ENCODE measurements at regions not wholly inside any gene's neighbourhood (a gene's known extent, or its start where the extent isn't known, plus 50 kb on each side); places are given as distances from the start of the nearest gene placed in this dataset.

DNA sequence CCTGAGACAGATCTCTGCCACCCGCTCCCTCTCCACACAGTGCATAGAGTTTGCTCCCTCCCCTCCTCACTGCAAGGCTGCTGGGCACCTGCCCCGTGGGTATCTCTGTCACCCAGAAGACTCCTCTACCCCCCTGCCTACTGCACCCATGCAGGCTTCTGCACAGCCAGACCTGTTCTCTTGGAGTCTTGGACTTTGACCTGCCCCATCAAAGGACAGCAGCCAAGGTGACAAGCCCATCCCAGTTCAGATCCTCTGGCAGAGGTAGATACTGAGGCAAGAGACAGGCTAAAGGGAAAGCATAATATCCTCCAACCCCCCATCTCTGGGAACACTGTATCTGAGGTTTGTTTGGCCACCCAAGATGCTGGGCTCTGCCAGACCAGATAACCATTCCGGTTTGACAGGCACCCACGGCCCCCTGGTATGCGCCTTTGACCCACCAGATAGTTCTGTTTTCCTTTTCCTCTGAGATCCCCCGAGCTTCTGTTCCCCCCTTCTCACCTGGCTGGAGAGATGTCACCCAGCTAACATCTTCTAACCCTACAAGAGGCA lies 239.6 kb downstream of the SOX9 start:
- H3K36me3 ChIP-seq (ENCODE audit: control insufficient read depth, insufficient read depth, low read length), result no peaks in the 10 kb centered on the region
- WGBS (ENCODE audit: insufficient coverage, insufficient read length), result no CpG with 5 or more reads among the region's 6 CpGs
- no peak overlapping the region for H3K27ac ChIP-seq (ENCODE audit: low read length)
- H3K27me3 ChIP-seq (ENCODE audit: control insufficient read depth, insufficient read depth, low read length), result no peaks in the 10 kb centered on the region
- H3K4me1 ChIP-seq (ENCODE audit: control insufficient read depth, insufficient read depth, low read length), result no peaks in the 10 kb centered on the region; the same call in 1 of the 2 replicates
- DNase-seq (ENCODE audit: low read depth, low spot score), result no peak
- no peak overlapping the region for H3K4me3 ChIP-seq (ENCODE audit: low read length)
- no peaks in the 10 kb centered on the region for H3K9me3 ChIP-seq (ENCODE audit: control insufficient read depth, insufficient read depth, low read length)

DNA sequence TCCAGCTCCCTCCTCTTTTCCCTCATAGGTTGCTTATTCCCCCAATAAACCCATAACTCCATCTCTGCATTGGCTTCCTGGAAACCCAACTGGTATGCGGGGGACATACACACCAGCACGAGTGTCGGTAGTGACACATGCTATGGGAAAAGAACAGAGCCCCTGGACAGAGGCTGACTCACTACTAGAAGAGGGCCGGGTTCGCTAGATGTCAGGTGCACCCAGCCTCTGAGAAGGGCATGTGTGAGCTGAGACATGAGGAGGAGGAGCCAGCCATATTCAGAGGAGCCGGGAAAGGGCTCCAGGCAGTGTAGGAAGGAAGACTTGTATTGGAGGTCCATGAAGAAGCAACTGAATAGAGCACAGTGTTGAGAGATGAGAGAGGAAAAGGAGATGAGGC lies 241.1 kb downstream of the SOX9 start:
- H3K4me1 ChIP-seq (ENCODE audit: control insufficient read depth, insufficient read depth, low read length), result no peaks in the 10 kb centered on the region; the same call in 1 of the 2 replicates
- H3K4me3 ChIP-seq (ENCODE audit: low read length), result no peak overlapping the region
- H3K9me3 ChIP-seq (ENCODE audit: control insufficient read depth, insufficient read depth, low read length), result no peaks in the 10 kb centered on the region
- no peak for DNase-seq (ENCODE audit: low read depth, low spot score)
- H3K36me3 ChIP-seq (ENCODE audit: control insufficient read depth, insufficient read depth, low read length), result no peaks in the 10 kb centered on the region
- WGBS (ENCODE audit: insufficient coverage, insufficient read length), result no CpG with 5 or more reads among the region's 6 CpGs
- no peak overlapping the region for H3K27ac ChIP-seq (ENCODE audit: low read length)
- H3K27me3 ChIP-seq (ENCODE audit: control insufficient read depth, insufficient read depth, low read length), result no peaks in the 10 kb centered on the region

DNA sequence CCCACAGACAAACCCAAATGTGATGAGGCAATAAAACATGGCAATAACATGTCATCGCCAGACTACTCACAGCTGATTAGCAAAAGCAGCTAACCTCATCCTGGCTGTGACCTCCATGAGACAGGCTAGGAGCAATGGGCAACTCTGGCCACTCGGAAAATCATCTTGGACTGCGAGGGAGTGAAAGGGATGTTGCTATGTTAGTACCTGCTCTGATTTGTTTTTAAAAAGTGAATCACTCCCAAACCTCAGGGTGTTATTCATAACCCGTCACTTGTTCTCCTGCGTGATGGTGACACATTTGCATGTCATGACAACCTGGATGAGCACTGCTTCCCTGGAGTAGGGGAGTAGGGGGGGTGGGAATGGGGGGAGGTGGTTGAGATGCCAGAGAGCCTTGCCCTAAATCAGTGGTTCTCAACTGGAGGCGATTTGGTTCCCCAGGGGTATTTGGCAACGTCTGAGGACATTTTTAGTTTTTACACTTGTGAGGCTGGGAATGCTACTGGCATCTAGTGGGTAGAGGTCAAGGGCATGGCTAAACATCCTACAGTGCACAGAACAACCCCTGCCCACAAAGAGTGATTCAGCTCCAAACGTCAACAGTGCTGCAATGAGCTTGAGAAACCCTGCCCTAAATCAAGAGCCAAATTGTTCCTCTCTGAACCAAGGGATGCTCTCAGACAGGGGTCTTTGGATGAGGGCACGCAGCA lies 241.7 kb downstream of the SOX9 start:
- Histone ChIP-seq H3K27me3 (ENCODE audit: control insufficient read depth, insufficient read depth, low read length) (no peaks in the 10 kb centered on the region), H3K4me1 (ENCODE audit: control insufficient read depth, insufficient read depth, low read length) (no peaks in the 10 kb centered on the region; the same call in 1 of the 2 replicates), H3K27ac (ENCODE audit: low read length) (no peak overlapping the region), H3K4me3 (ENCODE audit: low read length) (no peak overlapping the region), H3K36me3 (ENCODE audit: control insufficient read depth, insufficient read depth, low read length) (no peaks in the 10 kb centered on the region), H3K9me3 (ENCODE audit: control insufficient read depth, insufficient read depth, low read length) (no peaks in the 10 kb centered on the region)
- WGBS (ENCODE audit: insufficient coverage, insufficient read length), result no CpG with 5 or more reads among the region's 9 CpGs
- DNase-seq (ENCODE audit: low read depth, low spot score), result no peak

DNA sequence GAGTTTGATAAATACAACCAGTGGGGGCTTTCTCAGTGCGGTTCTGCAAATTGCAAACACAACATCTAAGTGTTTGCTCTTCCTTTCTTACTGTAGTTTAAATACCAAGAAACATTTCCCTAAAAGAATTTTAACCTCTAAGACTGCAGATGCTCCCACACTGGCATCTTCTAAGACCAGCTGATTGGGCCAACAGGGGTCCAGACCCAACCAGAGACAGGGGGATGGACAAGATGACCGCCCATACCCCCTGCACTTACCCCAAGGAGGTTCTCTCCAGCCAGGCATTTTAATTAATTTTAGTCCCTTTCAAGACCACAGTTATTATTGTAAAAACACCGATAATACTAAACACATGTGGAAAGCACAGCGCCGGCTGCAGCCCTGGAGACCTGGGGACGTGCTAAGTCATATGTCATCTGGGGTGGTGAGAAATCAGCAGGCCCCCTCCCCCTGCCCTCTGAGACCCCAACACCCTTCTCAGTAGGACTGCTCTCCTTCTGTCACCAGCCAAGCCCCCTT lies 242.3 kb downstream of the SOX9 start:
- no peak for DNase-seq (ENCODE audit: low read depth, low spot score)
- no CpG with 5 or more reads among the region's 6 CpGs for WGBS (ENCODE audit: insufficient coverage, insufficient read length)
- H3K27me3 ChIP-seq (ENCODE audit: control insufficient read depth, insufficient read depth, low read length), result no peaks in the 10 kb centered on the region
- H3K4me1 ChIP-seq (ENCODE audit: control insufficient read depth, insufficient read depth, low read length), result no peaks in the 10 kb centered on the region; the same call in 1 of the 2 replicates
- no peaks in the 10 kb centered on the region for H3K36me3 ChIP-seq (ENCODE audit: control insufficient read depth, insufficient read depth, low read length)
- no peak overlapping the region for H3K4me3 ChIP-seq (ENCODE audit: low read length)
- no peaks in the 10 kb centered on the region for H3K9me3 ChIP-seq (ENCODE audit: control insufficient read depth, insufficient read depth, low read length)
- no peak overlapping the region for H3K27ac ChIP-seq (ENCODE audit: low read length)

DNA sequence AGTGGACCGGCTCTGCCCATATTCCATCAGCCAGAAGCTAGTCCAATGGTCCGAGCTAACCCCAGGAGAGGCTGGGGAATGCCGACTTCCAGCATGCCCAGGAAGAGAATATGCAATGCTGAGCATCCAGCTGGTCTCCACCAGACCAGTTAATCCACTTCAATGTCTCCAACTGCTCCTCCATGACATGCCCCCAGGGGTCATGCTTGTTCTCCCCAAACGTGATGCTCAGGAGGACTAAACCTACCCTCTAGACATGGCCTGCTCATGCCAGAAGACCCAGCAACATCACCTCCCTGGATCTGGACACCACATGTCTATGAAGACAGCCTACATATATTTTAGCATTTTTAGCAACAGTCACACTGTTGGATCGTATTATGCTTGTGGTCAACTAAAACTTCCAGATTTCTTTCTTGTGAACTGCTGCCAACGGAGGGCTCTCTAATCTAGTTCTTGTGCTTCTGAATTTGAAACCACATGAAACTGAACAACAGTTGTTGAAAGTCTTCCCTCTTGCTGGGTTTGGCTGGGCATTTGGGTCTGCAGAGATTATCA lies 245.1 kb downstream of the SOX9 start:
- H3K4me1 ChIP-seq (ENCODE audit: control insufficient read depth, insufficient read depth, low read length), result no peaks in the 10 kb centered on the region
- no peaks in the 10 kb centered on the region for H3K27me3 ChIP-seq (ENCODE audit: control insufficient read depth, insufficient read depth, low read length)
- WGBS (ENCODE audit: insufficient coverage, insufficient read length), result no CpG with 5 or more reads among the region's 6 CpGs
- no peak overlapping the region for H3K4me3 ChIP-seq (ENCODE audit: low read length)
- H3K27ac ChIP-seq (ENCODE audit: low read length), result no peak overlapping the region
- no peaks in the 10 kb centered on the region for H3K9me3 ChIP-seq (ENCODE audit: control insufficient read depth, insufficient read depth, low read length)
- DNase-seq (ENCODE audit: low read depth, low spot score), result no peak
- no peaks in the 10 kb centered on the region for H3K36me3 ChIP-seq (ENCODE audit: control insufficient read depth, insufficient read depth, low read length)

DNA sequence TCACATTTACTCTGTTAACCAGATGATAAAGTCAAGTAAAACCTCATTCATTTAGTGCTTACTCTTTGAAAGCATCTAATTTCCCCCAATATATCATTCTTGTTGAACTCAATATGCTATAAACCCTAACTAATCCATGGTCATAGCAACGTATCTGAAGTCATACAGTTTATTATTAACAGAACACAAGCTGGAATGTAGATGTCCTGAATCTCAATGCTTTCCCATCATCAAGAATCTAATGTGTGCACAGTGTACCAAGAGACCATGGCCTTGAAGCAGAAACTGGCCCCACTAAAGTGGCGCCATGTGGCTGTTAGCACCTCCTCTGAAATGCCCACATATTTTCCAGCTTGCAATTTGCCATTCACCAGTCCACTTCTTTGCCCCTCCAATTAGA lies 245.8 kb downstream of the SOX9 start:
- Histone ChIP-seq H3K27me3 (ENCODE audit: control insufficient read depth, insufficient read depth, low read length) (no peaks in the 10 kb centered on the region), H3K36me3 (ENCODE audit: control insufficient read depth, insufficient read depth, low read length) (no peaks in the 10 kb centered on the region), H3K4me3 (ENCODE audit: low read length) (no peak overlapping the region), H3K27ac (ENCODE audit: low read length) (no peak overlapping the region), H3K9me3 (ENCODE audit: control insufficient read depth, insufficient read depth, low read length) (no peaks in the 10 kb centered on the region), H3K4me1 (ENCODE audit: control insufficient read depth, insufficient read depth, low read length) (no peaks in the 10 kb centered on the region)
- DNase-seq (ENCODE audit: low read depth, low spot score), result no peak
- WGBS (ENCODE audit: insufficient coverage, insufficient read length), result no CpG with 5 or more reads among the region's 2 CpGs

DNA sequence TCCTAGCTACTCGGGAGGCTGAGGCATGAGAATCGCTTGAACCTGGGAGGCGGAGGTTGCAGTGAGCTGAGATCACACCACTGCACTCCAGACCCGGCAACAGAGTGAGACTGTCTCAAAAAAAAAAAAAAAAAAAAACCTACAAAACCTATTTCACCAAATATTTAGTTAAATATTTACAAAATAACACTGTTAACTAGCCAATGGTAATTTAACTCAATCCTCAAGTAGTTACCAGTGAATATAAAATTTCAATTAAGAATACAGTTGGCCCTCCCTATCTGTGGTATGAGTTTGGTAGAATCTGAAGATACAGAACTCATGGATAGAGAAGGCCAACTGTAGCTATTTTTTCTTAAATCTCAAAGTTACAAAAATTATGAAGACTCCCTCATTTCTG lies 247.4 kb downstream of the SOX9 start:
- H3K27me3 ChIP-seq (ENCODE audit: control insufficient read depth, insufficient read depth, low read length), result no peaks in the 10 kb centered on the region
- no CpG with 5 or more reads among the region's 4 CpGs for WGBS (ENCODE audit: insufficient coverage, insufficient read length)
- no peaks in the 10 kb centered on the region for H3K9me3 ChIP-seq (ENCODE audit: control insufficient read depth, insufficient read depth, low read length)
- no peak for DNase-seq (ENCODE audit: low read depth, low spot score)
- H3K4me1 ChIP-seq (ENCODE audit: control insufficient read depth, insufficient read depth, low read length), result no peaks in the 10 kb centered on the region
- H3K27ac ChIP-seq (ENCODE audit: low read length), result no peak overlapping the region
- no peaks in the 10 kb centered on the region for H3K36me3 ChIP-seq (ENCODE audit: control insufficient read depth, insufficient read depth, low read length)
- no peak overlapping the region for H3K4me3 ChIP-seq (ENCODE audit: low read length)

DNA sequence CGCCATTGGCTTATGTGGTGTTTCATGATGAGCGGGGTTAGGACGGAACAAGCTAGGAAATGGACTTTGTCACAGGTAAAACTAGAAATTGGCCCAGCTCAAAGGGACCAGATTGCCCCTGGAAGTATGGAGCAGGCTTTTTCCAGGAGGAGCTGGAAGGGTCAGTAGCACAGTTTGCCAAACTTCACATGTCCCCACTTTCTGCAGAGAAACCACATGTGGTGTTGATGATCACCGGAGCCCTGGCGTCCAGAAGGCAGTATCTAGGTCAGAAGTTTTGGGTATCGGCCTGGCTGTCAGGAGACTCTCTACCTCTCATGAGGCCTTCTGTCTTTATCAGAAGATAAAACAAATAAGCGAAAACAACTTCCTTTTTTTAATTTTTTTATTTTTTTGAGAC lies 248.5 kb downstream of the SOX9 start:
- DNase-seq (ENCODE audit: low read depth, low spot score), result no peak
- Histone ChIP-seq H3K4me1 (ENCODE audit: control insufficient read depth, insufficient read depth, low read length) (no peaks in the 10 kb centered on the region), H3K36me3 (ENCODE audit: control insufficient read depth, insufficient read depth, low read length) (no peaks in the 10 kb centered on the region), H3K4me3 (ENCODE audit: low read length) (no peak overlapping the region), H3K9me3 (ENCODE audit: control insufficient read depth, insufficient read depth, low read length) (no peaks in the 10 kb centered on the region), H3K27me3 (ENCODE audit: control insufficient read depth, insufficient read depth, low read length) (no peaks in the 10 kb centered on the region), H3K27ac (ENCODE audit: low read length) (no peak overlapping the region)
- no CpG with 5 or more reads among the region's 7 CpGs for WGBS (ENCODE audit: insufficient coverage, insufficient read length)

DNA sequence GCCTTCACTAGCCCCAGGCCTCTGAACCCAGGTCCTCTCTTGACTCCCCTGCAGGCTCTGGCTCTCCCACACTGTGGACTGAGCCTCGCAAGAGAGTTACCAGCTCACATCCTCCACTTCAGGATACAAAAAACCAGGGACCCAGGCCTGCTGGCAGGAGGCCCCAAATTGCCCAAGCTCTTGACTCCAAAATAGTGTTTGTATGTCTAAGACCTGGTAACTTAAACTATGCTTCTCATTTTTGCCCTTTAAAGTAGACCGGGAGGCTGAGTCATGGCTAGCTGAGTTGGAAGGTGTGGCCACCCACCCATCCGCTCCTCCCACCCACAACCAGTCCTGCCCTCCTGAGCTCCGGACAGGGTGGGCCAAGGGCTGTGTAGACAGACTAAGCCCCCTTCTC lies 250.0 kb downstream of the SOX9 start:
- no peaks in the 10 kb centered on the region for H3K27me3 ChIP-seq (ENCODE audit: control insufficient read depth, insufficient read depth, low read length)
- no peaks in the 10 kb centered on the region for H3K36me3 ChIP-seq (ENCODE audit: control insufficient read depth, insufficient read depth, low read length)
- H3K9me3 ChIP-seq (ENCODE audit: control insufficient read depth, insufficient read depth, low read length), result no peaks in the 10 kb centered on the region
- H3K27ac ChIP-seq (ENCODE audit: low read length), result no peak overlapping the region
- peaks cover 1% of the 10 kb centered on the region for H3K4me1 ChIP-seq (ENCODE audit: control insufficient read depth, insufficient read depth, low read length)
- no peak for DNase-seq (ENCODE audit: low read depth, low spot score)
- WGBS (ENCODE audit: insufficient coverage, insufficient read length), result no CpG with 5 or more reads among the region's 4 CpGs
- no peak overlapping the region for H3K4me3 ChIP-seq (ENCODE audit: low read length)

DNA sequence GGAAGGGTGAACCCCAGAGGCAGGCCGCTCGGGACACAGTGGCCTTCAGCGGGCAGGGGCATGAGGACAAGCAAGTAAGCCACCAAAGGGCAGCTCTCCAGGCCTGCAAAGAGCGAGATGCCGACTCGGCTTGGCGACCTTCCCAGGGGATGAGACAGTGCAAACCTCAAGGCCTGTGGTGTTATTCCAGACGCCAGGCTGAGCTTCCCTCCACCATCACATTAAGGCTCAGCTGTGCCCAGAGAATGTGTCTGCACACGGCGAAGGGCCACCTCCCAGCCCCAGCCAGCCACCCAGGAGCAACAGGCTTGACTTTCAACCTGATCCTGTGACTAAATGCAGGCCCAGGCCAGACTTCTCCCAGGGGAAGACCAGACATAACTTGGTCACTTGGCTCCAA lies 251.4 kb downstream of the SOX9 start:
- WGBS (ENCODE audit: insufficient coverage, insufficient read length), result no CpG with 5 or more reads among the region's 10 CpGs
- Histone ChIP-seq H3K27ac (ENCODE audit: low read length) (no peak overlapping the region), H3K9me3 (ENCODE audit: control insufficient read depth, insufficient read depth, low read length) (no peaks in the 10 kb centered on the region), H3K36me3 (ENCODE audit: control insufficient read depth, insufficient read depth, low read length) (no peaks in the 10 kb centered on the region), H3K27me3 (ENCODE audit: control insufficient read depth, insufficient read depth, low read length) (no peaks in the 10 kb centered on the region), H3K4me1 (ENCODE audit: control insufficient read depth, insufficient read depth, low read length) (peaks cover 1% of the 10 kb centered on the region), H3K4me3 (ENCODE audit: low read length) (no peak overlapping the region)
- DNase-seq (ENCODE audit: low read depth, low spot score), result no peak

Measured in iPS DF 6.9 (cell line).